H7 (cell line): ENCODE measurements at regions not wholly inside any gene's neighbourhood (a gene's known extent, or its start where the extent isn't known, plus 50 kb on each side); places are given as distances from the start of the nearest gene placed in this dataset.

ENCODE experiments used
- DNase-seq: peaks from one replicate; pipeline ENCODE4 v3.0.0; 2012
- H3K27me3 ChIP-seq: 2 replicates; pipeline ENCODE4 v1.6.0; 2011; ENCODE audit warnings: mild to moderate bottlenecking, low read length; ENCODE audit not compliant: control insufficient read depth, insufficient read depth
- H3K36me3 ChIP-seq: replicated peaks from 2 replicates; pipeline ENCODE4 v1.5.1; 2011; ENCODE audit warnings: low read length; ENCODE audit not compliant: control insufficient read depth, insufficient read depth
- H3K4me3 ChIP-seq: 2 replicates; pipeline ENCODE4 v1.5.1; 2011; ENCODE audit warnings: low read depth, mild to moderate bottlenecking, control low read depth, low read length, moderate library complexity; ENCODE audit not compliant: insufficient read depth

- Histone ChIP-seq H3K4me3 (no peak overlapping the region), H3K36me3 (no peaks in the 10 kb centered on the region), H3K27me3 (no peaks in the 10 kb centered on the region)
- no peak for DNase-seq
Measured at GRCh38 chr7:26470691-26471090, 179.0 kb downstream of the SNX10 start.

- H3K27me3 ChIP-seq = no peaks in the 10 kb centered on the region
- no peak overlapping the region for H3K4me3 ChIP-seq
- H3K36me3 ChIP-seq = no peaks in the 10 kb centered on the region
- DNase-seq = no peak
Measured at GRCh38 chr7:26471306-26472075, 179.8 kb downstream of the SNX10 start.

GRCh38 chr7:26472971-26473370, 181.3 kb downstream of the SNX10 start:
- H3K4me3 ChIP-seq = no peak overlapping the region
- DNase-seq = no peak
- no peaks in the 10 kb centered on the region for H3K27me3 ChIP-seq
- no peaks in the 10 kb centered on the region for H3K36me3 ChIP-seq

GRCh38 chr7:26476271-26476670, 184.6 kb downstream of the SNX10 start:
- DNase-seq = peak; percentile 17
- H3K36me3 ChIP-seq = no peaks in the 10 kb centered on the region
- H3K27me3 ChIP-seq = 0 out of 2 replicates have a peak, but pooled peaks cover 2% of the 10 kb centered on the region
- no peak overlapping the region for H3K4me3 ChIP-seq

- no peak for DNase-seq
- no peaks in the 10 kb centered on the region for H3K36me3 ChIP-seq
- H3K4me3 ChIP-seq = no peak overlapping the region
- H3K27me3 ChIP-seq = 0 out of 2 replicates have a peak, but pooled peaks cover 2% of the 10 kb centered on the region
Measured at GRCh38 chr7:26477381-26477990, 185.8 kb downstream of the SNX10 start.

- Histone ChIP-seq H3K36me3 (no peaks in the 10 kb centered on the region), H3K27me3 (0 out of 2 replicates have a peak, but pooled peaks cover 2% of the 10 kb centered on the region), H3K4me3 (no peak overlapping the region)
- DNase-seq = no peak
Measured at GRCh38 chr7:26478550-26478949, 186.9 kb downstream of the SNX10 start.

- no peaks in the 10 kb centered on the region for H3K36me3 ChIP-seq
- no peak overlapping the region for H3K4me3 ChIP-seq
- DNase-seq = no peak
- H3K27me3 ChIP-seq = 0 out of 2 replicates have a peak, but pooled peaks cover 2% of the 10 kb centered on the region
Measured at GRCh38 chr7:26479581-26479980, 187.9 kb downstream of the SNX10 start.

DNA sequence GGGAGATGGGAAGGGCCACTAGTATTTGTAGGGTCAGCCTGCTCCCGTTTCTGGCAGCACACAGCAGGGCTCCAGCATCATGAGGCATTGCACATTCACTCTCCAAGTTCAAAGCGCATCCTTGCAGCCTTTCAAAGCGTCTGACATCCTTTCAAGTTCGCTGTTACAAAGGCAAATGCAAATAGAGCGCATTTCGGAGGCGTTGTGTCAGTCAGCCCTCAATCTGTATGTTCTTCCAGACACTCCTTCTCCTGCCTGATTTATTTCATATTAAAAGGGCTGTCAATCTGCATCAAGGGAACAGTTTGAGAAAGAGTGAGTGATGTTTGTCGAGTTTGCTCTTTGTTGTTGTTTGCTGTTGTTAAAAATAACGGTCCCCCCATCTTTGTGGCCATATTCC, 188.5 kb downstream of the SNX10 start:
- Histone ChIP-seq H3K4me3 (no peak overlapping the region), H3K27me3 (0 out of 2 replicates have a peak, but pooled peaks cover 2% of the 10 kb centered on the region), H3K36me3 (no peaks in the 10 kb centered on the region)
- no peak for DNase-seq

DNA sequence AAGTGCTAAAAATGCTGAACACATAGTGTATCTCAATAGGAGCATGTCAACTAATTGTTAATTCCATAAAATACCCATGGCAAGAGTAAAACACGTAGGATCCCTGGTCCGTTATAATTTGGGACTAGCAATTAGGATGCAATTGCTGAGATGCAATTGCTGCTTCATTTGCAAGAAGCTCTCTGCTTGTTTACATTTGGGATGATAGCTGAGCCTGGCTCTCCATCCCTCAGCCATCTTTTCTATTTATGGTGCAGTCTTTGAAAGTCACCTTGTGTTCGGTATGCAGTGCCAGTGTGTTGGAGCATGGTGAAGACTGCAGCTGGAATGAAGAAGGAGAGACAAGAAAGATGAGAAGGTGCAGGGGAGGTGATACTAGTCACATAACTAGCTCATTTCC, 191.3 kb downstream of the SNX10 start:
- Histone ChIP-seq H3K27me3 (0 out of 2 replicates have a peak, but pooled peaks cover 2% of the 10 kb centered on the region), H3K4me3 (no peak overlapping the region), H3K36me3 (no peaks in the 10 kb centered on the region)
- DNase-seq = no peak

DNA sequence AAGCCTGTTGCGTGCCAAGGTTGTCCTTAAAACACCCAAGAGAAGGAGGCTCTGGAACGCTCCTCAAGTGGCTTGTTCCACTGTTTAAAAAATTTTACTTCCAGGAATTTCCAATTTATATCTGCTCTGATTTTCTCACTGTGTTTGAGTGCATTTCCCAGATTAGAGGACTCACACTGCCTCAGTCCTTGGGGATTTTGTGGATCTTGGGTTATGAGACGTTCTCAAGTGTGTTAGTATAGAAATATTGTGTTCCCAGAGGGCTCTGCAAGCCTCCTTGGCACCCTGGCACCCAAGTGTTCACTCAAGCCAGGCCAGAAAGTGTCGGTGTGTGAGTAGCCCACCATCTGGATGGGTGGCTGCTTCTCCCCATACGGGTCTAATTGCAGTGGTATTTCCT, 192.2 kb downstream of the SNX10 start:
- DNase-seq = no peak
- Histone ChIP-seq H3K36me3 (no peaks in the 10 kb centered on the region), H3K4me3 (no peak overlapping the region), H3K27me3 (0 out of 2 replicates have a peak, but pooled peaks cover 2% of the 10 kb centered on the region)

DNA sequence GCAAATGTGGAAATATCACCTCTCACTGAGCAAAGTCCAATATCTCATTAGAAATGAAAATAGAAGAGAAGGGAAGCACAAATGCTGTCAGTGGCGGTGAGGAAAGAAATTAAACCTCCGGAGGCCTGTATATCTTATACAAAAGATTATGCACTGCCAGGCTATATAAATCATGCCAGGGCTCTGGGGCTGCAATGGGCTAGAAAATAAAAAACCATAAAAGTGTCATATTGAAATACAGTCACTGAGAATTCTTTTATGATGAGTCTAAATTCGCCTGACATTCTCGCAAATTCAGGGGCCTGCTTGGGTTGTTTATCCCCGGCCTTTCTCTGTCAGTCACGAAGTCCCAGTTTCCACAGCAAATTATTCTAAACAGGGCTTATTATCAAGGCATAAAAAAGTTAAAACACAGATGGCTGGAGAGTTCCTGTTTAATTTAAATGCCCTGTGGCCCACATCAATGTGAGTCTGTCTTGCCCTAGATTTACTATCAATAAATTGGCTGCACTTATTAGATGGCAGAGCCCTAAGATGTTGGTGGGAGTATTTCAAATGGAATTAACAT, 193.8 kb downstream of the SNX10 start:
- H3K4me3 ChIP-seq = no peak overlapping the region
- H3K27me3 ChIP-seq = no peaks in the 10 kb centered on the region
- H3K36me3 ChIP-seq = no peaks in the 10 kb centered on the region
- no peak for DNase-seq

DNA sequence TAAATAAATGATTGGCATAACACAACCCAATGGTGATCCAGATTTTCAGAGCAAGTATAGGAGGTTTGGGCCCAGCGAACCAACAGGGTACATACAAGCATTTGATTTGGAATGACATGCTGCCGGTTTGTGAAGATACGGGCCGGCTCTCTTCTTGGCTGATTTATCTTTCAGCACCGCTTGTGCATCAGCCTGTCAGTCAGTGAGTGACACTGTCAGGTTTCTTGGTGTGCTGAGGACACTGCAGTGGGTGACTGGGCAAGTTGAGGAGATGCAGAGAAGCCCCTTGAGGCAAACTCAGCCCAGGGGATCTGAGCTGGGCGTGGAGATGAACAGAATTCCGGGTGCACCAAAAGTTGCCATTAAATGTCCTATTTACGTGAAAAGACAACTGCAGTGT, 194.5 kb downstream of the SNX10 start:
- H3K27me3 ChIP-seq = no peaks in the 10 kb centered on the region
- H3K4me3 ChIP-seq = no peak overlapping the region
- DNase-seq = no peak
- no peaks in the 10 kb centered on the region for H3K36me3 ChIP-seq

- Histone ChIP-seq H3K4me3 (no peak overlapping the region), H3K27me3 (no peaks in the 10 kb centered on the region), H3K36me3 (no peaks in the 10 kb centered on the region)
- no peak for DNase-seq
Measured at GRCh38 chr7:26487780-26488515, 196.3 kb downstream of the SNX10 start.

DNA sequence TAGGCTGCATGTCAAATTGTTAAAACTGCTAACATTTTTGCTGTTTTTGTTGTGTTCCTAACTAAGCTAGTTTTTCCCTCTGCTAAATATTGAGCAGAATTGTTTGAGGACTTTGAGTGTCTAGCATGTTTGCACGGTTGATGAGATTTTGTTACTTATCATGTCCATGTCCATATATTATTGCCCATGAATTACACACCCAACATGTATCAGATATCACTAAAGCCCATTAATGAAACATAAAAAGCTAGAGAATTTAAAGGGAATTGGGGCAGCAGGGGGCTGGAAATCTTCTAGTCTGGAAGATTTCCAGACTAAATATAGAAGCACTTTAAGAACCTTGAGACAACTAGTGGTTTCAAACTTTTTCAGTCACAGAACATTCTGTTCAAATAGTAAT, 197.7 kb downstream of the SNX10 start:
- no peaks in the 10 kb centered on the region for H3K36me3 ChIP-seq
- DNase-seq = no peak
- no peaks in the 10 kb centered on the region for H3K27me3 ChIP-seq
- H3K4me3 ChIP-seq = no peak overlapping the region
